ENCODE measurements at regions not wholly inside any gene's neighbourhood (a gene's known extent, or its start where the extent isn't known, plus 50 kb on each side); places are given as distances from the start of the nearest gene placed in this dataset.

- H3K4me3 ChIP-seq (ENCODE audit: low read depth, low read length): no peak overlapping the region
- no peak for TF ChIP-seq CTCF (IDR thresholded peaks at IDR 0.05; ENCODE audit: low read depth, low read length)
- no peak for TF ChIP-seq MAX (IDR thresholded peaks at IDR 0.05; ENCODE audit: low read depth, low read length)
- no peak for TF ChIP-seq POLR2A (IDR thresholded peaks at IDR 0.05; ENCODE audit: extremely low read depth, insufficient read length)
- no peak for TF ChIP-seq MYC (IDR thresholded peaks at IDR 0.05; ENCODE audit: low read depth, low read length)
- DNase-seq (ENCODE audit: low read depth): no peak
These were observed 2101.9 kb downstream of the TP53TG3F start for GRCh38 chr16:35561346-35561745.

- no peak overlapping the region for H3K4me3 ChIP-seq (ENCODE audit: low read depth, low read length)
- no peak for DNase-seq (ENCODE audit: low read depth)
- TF ChIP-seq CTCF (IDR thresholded peaks at IDR 0.05; ENCODE audit: low read depth, low read length) (no peak), POLR2A (IDR thresholded peaks at IDR 0.05; ENCODE audit: extremely low read depth, insufficient read length) (no peak), MYC (IDR thresholded peaks at IDR 0.05; ENCODE audit: low read depth, low read length) (no peak), MAX (IDR thresholded peaks at IDR 0.05; ENCODE audit: low read depth, low read length) (no peak)
These were observed 2103.1 kb downstream of the TP53TG3F start for GRCh38 chr16:35562471-35562870.

- DNase-seq (ENCODE audit: low read depth): no peak
- TF ChIP-seq POLR2A (IDR thresholded peaks at IDR 0.05; ENCODE audit: extremely low read depth, insufficient read length) (no peak), MYC (IDR thresholded peaks at IDR 0.05; ENCODE audit: low read depth, low read length) (no peak), MAX (IDR thresholded peaks at IDR 0.05; ENCODE audit: low read depth, low read length) (no peak), CTCF (IDR thresholded peaks at IDR 0.05; ENCODE audit: low read depth, low read length) (no peak)
- H3K4me3 ChIP-seq (ENCODE audit: low read depth, low read length): no peak overlapping the region
These were observed 2103.5 kb downstream of the TP53TG3F start for GRCh38 chr16:35562919-35563318.

- no peak for DNase-seq (ENCODE audit: low read depth)
- TF ChIP-seq CTCF (IDR thresholded peaks at IDR 0.05; ENCODE audit: low read depth, low read length) (no peak), MAX (IDR thresholded peaks at IDR 0.05; ENCODE audit: low read depth, low read length) (no peak), POLR2A (IDR thresholded peaks at IDR 0.05; ENCODE audit: extremely low read depth, insufficient read length) (no peak), MYC (IDR thresholded peaks at IDR 0.05; ENCODE audit: low read depth, low read length) (no peak)
- H3K4me3 ChIP-seq (ENCODE audit: low read depth, low read length): no peak overlapping the region
These were observed 2104.7 kb downstream of the TP53TG3F start for GRCh38 chr16:35564148-35564547.

- no peak for TF ChIP-seq MYC (IDR thresholded peaks at IDR 0.05; ENCODE audit: low read depth, low read length)
- no peak for DNase-seq (ENCODE audit: low read depth)
- no peak overlapping the region for H3K4me3 ChIP-seq (ENCODE audit: low read depth, low read length)
These were observed 2105.5 kb downstream of the TP53TG3F start for GRCh38 chr16:35564889-35565288.

GRCh38 chr16:35565626-35566025 lies 2106.2 kb downstream of the TP53TG3F start:
- DNase-seq (ENCODE audit: low read depth): no peak
- H3K4me3 ChIP-seq (ENCODE audit: low read depth, low read length): no peak overlapping the region
- TF ChIP-seq POLR2A (IDR thresholded peaks at IDR 0.05; ENCODE audit: extremely low read depth, insufficient read length): no peak
- TF ChIP-seq MAX (IDR thresholded peaks at IDR 0.05; ENCODE audit: low read depth, low read length): no peak
- TF ChIP-seq MYC (IDR thresholded peaks at IDR 0.05; ENCODE audit: low read depth, low read length): no peak
- TF ChIP-seq CTCF (IDR thresholded peaks at IDR 0.05; ENCODE audit: low read depth, low read length): no peak

Measured in NB4 (cell line).